HUES64 (cell line): ENCODE measurements at regions not wholly inside any gene's neighbourhood (a gene's known extent, or its start where the extent isn't known, plus 50 kb on each side); places are given as distances from the start of the nearest gene placed in this dataset.

Experiments used
- H3K27ac ChIP-seq: 2 replicates; pipeline ENCODE4 v1.7.0; 2013; ENCODE audit warnings: low read depth, low read length, inconsistent platforms
- H3K27me3 ChIP-seq: 2 replicates; pipeline ENCODE4 v1.6.1; 2013; ENCODE audit warnings: mild to moderate bottlenecking, low read length; ENCODE audit not compliant: insufficient read depth
- H3K36me3 ChIP-seq: 2 replicates; pipeline ENCODE4 v1.6.1; 2013; ENCODE audit warnings: mild to moderate bottlenecking, low read length; ENCODE audit not compliant: insufficient read depth
- H3K4me1 ChIP-seq: 2 replicates; pipeline ENCODE4 v1.6.1; 2013; ENCODE audit warnings: mild to moderate bottlenecking, low read length, moderate library complexity; ENCODE audit not compliant: insufficient read depth
- H3K4me3 ChIP-seq: 2 replicates; pipeline ENCODE4 v1.5.1; 2013; ENCODE audit warnings: mild to moderate bottlenecking, low read length, moderate library complexity
- H3K9ac ChIP-seq: 2 replicates; pipeline ENCODE4 v1.6.1; 2013; ENCODE audit warnings: mild to moderate bottlenecking, low read depth, low read length
- H3K9me3 ChIP-seq: 2 replicates; pipeline ENCODE4 v1.6.1; 2013; ENCODE audit warnings: low read depth, low read length; ENCODE audit not compliant: insufficient read depth
- WGBS: fragments of 150-250, 120-280 bp; methylation state at CpG from one replicate; pipeline ENCODE4 v1.1.7; 2013; ENCODE audit warnings: missing lambda C conversion rate; 5-methylcytosine and 5-hydroxymethylcytosine counted together

DNA sequence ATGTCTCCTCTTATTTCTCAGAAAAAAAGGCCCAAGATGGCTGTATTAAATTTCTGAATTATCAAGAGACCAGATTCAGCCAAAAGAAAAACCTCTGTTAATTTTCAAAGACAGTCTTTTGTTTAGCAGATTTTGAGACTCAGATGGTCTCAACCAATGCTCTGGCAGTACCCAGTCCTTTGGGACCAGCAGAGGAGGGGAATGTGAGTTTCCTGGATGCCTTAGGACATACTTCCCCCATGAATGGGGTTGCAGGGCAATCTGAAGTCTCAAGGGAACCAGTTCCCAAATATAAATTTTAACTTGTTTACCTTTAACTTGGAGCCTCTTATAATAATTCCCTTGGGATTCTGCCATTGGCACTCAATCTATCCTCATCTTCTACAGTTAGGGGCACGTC, 107.8 kb upstream of the ZNF521 start:
- Histone ChIP-seq H3K27me3 (no peaks in the 10 kb centered on the region), H3K4me1 (no peaks in the 10 kb centered on the region), H3K4me3 (no peak overlapping the region), H3K9me3 (no peaks in the 10 kb centered on the region), H3K9ac (no peak overlapping the region), H3K27ac (no peak overlapping the region), H3K36me3 (no peaks in the 10 kb centered on the region)
- WGBS: 95% methylated on average over 1 of the region's 1 CpG

DNA sequence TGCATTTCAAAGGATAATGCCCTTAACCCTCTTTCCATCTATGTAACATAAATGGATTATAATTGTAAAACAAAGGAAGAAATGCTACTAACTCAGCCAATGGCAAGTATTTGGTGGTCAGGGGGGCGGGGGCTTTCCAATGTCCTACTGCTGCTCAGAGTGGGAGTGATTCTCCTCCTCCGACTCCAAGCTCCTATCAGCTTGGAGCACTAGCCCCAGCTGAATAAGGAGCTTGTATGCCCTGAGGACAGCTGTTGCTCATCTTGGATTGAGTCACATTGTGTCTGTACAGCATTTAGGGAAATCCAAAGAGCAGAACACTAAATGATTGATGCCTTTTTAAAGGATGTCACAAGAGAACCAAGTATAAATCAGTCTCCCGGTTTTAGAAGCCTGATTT, 105.6 kb upstream of the ZNF521 start:
- H3K36me3 ChIP-seq: no peaks in the 10 kb centered on the region
- no peak overlapping the region for H3K27ac ChIP-seq
- H3K4me1 ChIP-seq: no peaks in the 10 kb centered on the region
- no peak overlapping the region for H3K9ac ChIP-seq
- H3K9me3 ChIP-seq: no peaks in the 10 kb centered on the region
- H3K4me3 ChIP-seq: no peak overlapping the region
- no peaks in the 10 kb centered on the region for H3K27me3 ChIP-seq
- WGBS: 96% methylated on average over 3 of the region's 3 CpGs

DNA sequence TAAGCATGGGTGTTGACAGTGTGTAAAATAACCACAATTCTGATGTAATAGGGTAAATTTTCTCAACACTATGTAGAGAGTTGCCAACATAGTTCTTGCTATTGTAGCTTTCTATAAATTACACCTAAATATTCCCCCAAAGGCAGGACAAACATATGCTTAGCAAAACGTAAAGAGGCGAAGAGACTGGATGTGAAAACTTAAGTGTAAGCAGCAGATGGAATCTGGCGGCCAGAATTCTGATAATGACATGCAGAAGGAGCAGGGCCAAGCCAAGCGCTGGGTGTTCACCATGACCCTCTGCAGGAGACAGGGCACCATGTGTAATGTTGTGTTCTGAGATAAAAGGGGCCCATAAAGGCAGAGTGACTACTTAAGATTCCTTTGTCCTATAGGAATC, 105.2 kb upstream of the ZNF521 start:
- Histone ChIP-seq H3K9ac (no peak overlapping the region), H3K27ac (no peak overlapping the region), H3K9me3 (no peaks in the 10 kb centered on the region), H3K4me1 (no peaks in the 10 kb centered on the region), H3K4me3 (no peak overlapping the region), H3K36me3 (no peaks in the 10 kb centered on the region), H3K27me3 (no peaks in the 10 kb centered on the region)
- WGBS: 92% methylated on average over 4 of the region's 4 CpGs

DNA sequence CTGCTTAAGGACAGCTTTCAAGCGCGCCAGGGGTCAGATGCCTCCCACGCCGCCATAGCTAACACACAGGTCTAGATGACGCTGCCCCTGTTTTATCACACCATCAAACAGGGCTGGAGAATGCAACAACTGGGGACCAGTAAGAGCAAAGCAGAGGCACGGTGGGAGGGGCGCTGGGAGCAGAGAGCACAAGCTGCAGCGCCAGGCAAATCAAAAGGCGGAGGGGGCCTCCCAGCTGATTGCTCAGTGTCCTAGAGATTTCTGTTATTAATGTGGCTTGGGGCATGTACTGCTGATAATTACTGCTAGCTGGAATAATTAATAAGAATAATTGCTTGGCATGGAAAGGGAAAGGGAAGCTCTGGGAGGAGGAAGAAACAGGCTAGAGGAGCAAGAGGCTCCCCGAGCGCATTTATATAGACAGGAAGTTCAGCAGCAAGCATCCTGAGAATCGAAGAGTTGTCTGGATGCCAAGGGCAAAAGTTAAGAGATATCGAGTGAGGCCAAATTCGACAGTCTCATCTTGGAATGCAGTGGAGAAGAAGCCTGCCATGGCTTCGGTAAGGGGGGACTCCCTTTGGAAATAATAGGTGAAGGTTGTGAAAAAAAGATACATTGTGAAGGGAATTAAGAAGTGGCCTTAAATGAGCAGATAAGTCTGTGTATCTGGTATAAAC, 104.5 kb upstream of the ZNF521 start:
- WGBS: 94% methylated on average over 15 of the region's 15 CpGs
- H3K4me1 ChIP-seq: no peaks in the 10 kb centered on the region
- H3K27me3 ChIP-seq: no peaks in the 10 kb centered on the region
- H3K27ac ChIP-seq: no peak overlapping the region
- H3K9me3 ChIP-seq: no peaks in the 10 kb centered on the region
- no peaks in the 10 kb centered on the region for H3K36me3 ChIP-seq
- H3K9ac ChIP-seq: no peak overlapping the region
- H3K4me3 ChIP-seq: no peak overlapping the region

DNA sequence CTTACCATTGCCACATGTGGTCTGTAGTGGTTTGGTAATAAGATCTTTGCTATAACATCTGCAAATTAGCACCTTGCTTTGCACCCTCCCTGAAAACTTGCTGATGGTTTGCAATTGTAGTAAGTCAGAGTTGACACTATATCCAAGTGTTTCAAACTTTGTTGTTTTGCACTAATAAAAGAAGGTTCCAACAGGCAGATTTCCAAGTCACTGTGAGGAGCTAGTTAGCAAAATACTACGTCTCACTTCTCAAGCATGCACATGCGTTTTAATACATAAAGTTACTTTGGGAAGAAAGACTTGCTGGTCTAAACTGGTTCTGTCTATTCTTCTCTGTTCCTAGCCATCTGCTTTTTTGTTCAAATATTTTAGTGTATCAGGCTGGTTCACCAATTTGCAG, 103.7 kb upstream of the ZNF521 start:
- Histone ChIP-seq H3K36me3 (no peaks in the 10 kb centered on the region), H3K9me3 (peaks cover 4% of the 10 kb centered on the region; the same call in 1 of the 2 replicates), H3K27me3 (no peaks in the 10 kb centered on the region), H3K4me1 (no peaks in the 10 kb centered on the region), H3K27ac (no peak overlapping the region), H3K9ac (no peak overlapping the region), H3K4me3 (no peak overlapping the region)
- 100% methylated on average over 2 of the region's 2 CpGs for WGBS

DNA sequence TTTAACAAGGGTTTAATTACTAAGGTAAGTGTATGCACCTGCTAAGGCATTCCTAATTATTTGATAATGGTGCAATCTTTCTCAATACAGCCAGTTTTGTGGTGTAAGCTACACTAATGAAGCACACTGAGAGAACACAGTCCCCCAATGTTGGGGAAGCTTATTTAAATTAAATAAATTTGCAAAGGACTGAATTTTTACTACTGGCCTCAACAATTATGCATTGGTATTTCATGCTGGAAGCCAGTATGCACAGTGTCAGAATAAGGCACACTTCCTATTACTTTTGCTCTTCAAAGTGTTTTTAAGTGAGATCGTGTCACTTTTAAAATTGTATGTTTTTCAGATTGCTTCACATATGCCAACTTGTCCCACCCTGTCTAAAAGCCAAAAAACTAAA, 103.2 kb upstream of the ZNF521 start:
- H3K36me3 ChIP-seq: no peaks in the 10 kb centered on the region
- H3K9ac ChIP-seq: no peak overlapping the region
- no peak overlapping the region for H3K27ac ChIP-seq
- H3K4me1 ChIP-seq: no peaks in the 10 kb centered on the region
- 100% methylated on average over 1 of the region's 1 CpG for WGBS
- H3K27me3 ChIP-seq: no peaks in the 10 kb centered on the region
- no peak overlapping the region for H3K4me3 ChIP-seq
- peaks cover 4% of the 10 kb centered on the region; the same call in 1 of the 2 replicates for H3K9me3 ChIP-seq

DNA sequence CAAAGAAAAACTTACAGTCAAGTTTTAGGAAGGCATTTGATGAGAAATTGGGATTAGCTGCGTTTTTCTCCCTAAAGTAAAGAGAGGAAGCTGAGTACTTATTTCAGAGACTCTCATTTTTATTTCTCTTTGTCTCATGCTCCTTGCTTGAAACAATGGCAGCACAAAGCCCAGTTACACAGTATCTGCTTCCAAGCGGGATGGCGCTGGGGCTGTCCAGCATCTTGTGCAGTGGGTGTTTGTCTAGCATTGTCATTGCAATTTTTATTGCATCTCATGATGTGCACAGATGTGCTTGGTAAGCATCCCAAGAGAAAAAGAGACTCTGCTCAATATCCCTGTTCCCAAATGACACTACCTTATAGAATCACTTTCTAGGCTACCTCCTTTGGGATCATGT, 102.8 kb upstream of the ZNF521 start:
- H3K4me1 ChIP-seq: no peaks in the 10 kb centered on the region
- no peaks in the 10 kb centered on the region for H3K27me3 ChIP-seq
- no peak overlapping the region for H3K4me3 ChIP-seq
- WGBS: 90% methylated on average over 3 of the region's 3 CpGs
- H3K9ac ChIP-seq: no peak overlapping the region
- no peak overlapping the region for H3K27ac ChIP-seq
- H3K9me3 ChIP-seq: peaks cover 4% of the 10 kb centered on the region; the same call in 1 of the 2 replicates
- no peaks in the 10 kb centered on the region for H3K36me3 ChIP-seq

DNA sequence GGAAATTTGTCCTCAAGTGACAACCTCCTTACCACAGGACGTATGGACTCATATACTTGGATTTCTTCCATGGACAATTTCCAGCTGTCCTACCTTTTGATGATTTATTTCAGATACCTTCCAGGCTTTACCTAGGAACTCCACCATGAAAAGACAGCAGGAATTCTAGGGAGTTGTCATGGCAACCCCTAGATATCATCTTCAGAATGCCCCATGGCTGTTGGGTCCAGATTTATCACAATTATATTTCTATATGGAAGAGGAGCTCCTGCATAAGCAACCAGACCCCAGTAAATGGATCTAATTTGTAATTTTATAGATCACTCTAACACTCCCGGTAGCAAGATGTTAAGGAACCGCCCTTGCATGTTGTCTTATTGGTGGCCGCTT, 102.3 kb upstream of the ZNF521 start:
- no peaks in the 10 kb centered on the region for H3K27me3 ChIP-seq
- no peak overlapping the region for H3K4me3 ChIP-seq
- no peaks in the 10 kb centered on the region for H3K4me1 ChIP-seq
- peaks cover 4% of the 10 kb centered on the region; the same call in 1 of the 2 replicates for H3K9me3 ChIP-seq
- H3K9ac ChIP-seq: no peak overlapping the region
- no peaks in the 10 kb centered on the region for H3K36me3 ChIP-seq
- no peak overlapping the region for H3K27ac ChIP-seq
- 97% methylated on average over 4 of the region's 4 CpGs for WGBS

DNA sequence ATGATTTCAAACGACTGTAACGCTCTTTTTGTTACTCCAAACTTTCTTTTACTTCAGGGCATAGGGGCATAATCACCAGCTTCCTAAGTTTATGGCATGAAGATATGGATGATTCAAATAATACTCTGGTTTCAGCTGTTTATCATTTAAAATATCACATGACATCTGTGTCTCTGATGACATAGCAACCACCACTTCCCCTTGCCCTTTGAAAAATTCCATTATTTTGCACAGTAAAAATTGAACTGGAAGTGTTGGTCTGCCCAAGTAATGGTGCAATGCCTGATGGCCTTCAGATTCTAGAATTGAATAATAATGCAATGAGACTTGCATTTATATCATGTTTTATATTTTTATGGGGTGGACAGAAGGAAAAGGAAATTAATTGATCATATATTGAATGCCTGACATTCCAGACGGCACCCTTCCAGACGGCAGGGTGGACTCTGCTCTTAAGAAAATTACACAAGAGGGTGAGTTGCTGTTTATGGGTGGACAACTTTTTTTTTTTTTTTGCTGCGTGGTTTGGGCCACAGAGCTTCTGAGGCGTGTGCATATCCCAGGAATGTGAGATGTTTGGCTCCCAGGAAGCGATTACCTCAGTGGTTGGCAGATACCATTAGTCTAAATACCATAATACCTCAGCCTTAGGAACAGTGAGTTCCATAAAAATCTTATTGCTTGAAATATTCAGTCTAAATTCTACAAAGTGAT, 101.7 kb upstream of the ZNF521 start:
- Histone ChIP-seq H3K27ac (no peak overlapping the region), H3K9me3 (peaks cover 4% of the 10 kb centered on the region; the same call in 1 of the 2 replicates), H3K27me3 (no peaks in the 10 kb centered on the region), H3K9ac (no peak overlapping the region), H3K36me3 (no peaks in the 10 kb centered on the region), H3K4me3 (no peak overlapping the region), H3K4me1 (no peaks in the 10 kb centered on the region)
- WGBS: 95% methylated on average over 7 of the region's 7 CpGs

DNA sequence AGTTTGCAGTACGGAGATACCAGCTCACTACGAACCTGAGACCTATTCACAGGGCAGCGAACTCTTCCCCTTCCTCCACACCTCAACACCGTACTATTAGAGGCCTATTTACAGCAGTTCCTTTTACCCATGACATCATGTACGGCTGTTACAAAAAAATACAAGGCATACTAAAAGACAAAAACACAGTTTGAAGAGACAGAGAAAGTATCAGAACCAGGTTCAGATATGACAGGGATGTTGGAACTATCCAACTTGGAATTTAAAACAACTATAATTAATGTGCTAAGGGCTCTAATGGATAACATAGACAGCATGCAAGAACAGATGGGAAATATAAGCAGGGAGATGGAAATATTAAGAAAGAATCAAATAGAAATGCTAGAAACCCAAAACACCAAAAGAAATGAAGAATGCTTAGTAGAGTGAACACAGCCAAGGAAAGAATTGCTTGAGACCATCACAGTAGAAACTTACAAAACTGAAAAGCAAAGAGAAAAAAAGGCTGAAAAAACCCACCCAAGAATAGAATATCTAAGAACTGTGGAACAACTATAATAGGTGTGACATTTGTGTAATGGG, 99.2 kb upstream of the ZNF521 start:
- WGBS: 96% methylated on average over 5 of the region's 5 CpGs
- no peak overlapping the region for H3K9ac ChIP-seq
- no peak overlapping the region for H3K27ac ChIP-seq

DNA sequence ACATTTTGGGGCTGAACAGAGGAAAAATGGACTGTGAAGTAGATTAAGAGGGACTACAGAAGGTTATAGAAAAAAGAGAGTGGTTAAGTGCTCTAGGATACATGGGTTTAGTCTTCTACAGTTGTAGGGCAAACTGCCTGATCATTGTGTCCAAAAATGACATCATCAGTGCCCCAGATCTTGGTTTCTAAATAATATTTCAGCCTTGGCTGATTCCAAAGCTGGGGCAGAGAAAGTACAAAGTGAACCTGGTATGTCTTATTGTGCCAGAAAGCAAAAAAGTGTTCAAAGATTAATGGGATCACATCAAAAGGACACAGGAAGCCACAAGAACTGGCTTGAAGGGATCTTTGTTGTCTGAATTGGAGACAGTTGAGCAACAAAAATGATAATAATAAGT, 97.1 kb upstream of the ZNF521 start:
- Histone ChIP-seq H3K4me3 (no peak overlapping the region), H3K27ac (no peak overlapping the region), H3K36me3 (no peaks in the 10 kb centered on the region), H3K27me3 (no peaks in the 10 kb centered on the region), H3K4me1 (no peaks in the 10 kb centered on the region), H3K9ac (no peak overlapping the region), H3K9me3 (peaks cover 12% of the 10 kb centered on the region; the same call in 1 of the 2 replicates)

More for the DNA sequence above, 99.2 kb upstream of the ZNF521 start:
- H3K4me1 ChIP-seq: no peaks in the 10 kb centered on the region
- H3K36me3 ChIP-seq: no peaks in the 10 kb centered on the region
- H3K4me3 ChIP-seq: no peak overlapping the region
- H3K27me3 ChIP-seq: no peaks in the 10 kb centered on the region
- peaks cover 12% of the 10 kb centered on the region; the same call in 1 of the 2 replicates for H3K9me3 ChIP-seq
